GM12872 (cell line): ENCODE measurements at regions not wholly inside any gene's neighbourhood (a gene's known extent, or its start where the extent isn't known, plus 50 kb on each side); places are given as distances from the start of the nearest gene placed in this dataset.

Experiments
- TF ChIP-seq, protein P1 (sequence below): IDR thresholded peaks from 3 replicates; pipeline ENCODE4 v1.5.1; 2011; ENCODE audit warnings: low read depth, mild to moderate bottlenecking, low read length, moderate library complexity; ENCODE audit not compliant: insufficient read depth

DNA sequence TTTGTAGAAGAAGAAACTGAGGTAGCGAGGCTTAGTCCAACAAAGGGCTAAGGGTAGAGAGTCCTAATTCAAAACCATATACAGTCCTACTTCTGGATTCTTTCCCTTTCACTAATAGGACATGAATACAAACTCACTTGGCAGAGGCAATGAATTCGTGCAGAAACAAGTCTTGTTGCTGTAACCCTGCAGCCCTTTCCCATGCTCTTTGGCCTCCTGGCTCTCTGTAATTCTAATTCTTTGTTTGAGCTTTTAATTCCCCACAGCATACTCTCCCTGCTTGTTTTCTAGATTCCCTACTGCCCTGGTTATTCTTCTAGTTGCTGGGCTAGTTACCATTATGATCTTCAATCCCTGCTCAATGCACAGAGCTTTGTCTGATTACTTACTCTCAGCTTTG, 381.4 kb downstream of the ETNK1 start:
- TF ChIP-seq, protein P1, sequence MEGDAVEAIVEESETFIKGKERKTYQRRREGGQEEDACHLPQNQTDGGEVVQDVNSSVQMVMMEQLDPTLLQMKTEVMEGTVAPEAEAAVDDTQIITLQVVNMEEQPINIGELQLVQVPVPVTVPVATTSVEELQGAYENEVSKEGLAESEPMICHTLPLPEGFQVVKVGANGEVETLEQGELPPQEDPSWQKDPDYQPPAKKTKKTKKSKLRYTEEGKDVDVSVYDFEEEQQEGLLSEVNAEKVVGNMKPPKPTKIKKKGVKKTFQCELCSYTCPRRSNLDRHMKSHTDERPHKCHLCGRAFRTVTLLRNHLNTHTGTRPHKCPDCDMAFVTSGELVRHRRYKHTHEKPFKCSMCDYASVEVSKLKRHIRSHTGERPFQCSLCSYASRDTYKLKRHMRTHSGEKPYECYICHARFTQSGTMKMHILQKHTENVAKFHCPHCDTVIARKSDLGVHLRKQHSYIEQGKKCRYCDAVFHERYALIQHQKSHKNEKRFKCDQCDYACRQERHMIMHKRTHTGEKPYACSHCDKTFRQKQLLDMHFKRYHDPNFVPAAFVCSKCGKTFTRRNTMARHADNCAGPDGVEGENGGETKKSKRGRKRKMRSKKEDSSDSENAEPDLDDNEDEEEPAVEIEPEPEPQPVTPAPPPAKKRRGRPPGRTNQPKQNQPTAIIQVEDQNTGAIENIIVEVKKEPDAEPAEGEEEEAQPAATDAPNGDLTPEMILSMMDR = no peak

DNA sequence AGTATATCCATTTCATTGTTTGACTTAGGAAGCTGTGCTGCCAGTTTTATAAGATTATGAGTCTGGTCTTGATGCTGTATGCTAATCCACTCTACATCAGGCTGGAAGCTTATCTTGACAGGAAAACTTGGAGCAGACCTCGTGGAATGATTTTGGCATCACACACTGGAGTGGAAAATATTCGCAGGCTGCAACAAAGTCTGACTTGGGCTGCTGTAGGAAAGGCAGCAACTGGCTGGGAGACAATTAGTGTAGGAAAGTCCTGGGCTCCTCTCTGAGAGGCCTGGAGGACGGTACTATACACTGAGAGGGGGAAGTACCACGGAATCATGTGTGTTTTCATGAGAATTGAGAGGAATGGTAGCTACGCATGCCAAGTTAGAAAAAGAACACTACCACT, 383.7 kb downstream of the ETNK1 start:
- TF ChIP-seq, protein P1 = no peak

DNA sequence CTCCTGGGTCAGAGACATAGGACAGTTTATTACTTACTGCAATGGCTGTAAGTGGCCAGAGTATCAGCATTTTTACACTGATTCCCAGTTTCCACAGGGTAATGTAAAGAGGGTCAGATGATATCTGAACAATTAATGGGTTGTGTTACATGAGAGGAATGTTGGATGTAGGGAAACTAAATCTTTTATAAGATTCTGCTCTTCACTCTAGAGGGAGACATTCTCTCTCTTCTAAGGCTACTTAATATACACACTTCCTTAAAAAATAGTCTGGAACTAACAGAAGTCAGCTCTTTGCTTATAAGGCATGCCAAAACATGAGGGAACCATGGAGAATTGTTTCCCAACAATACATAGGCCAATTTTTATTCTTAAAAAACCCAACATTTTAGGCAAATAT, 389.8 kb downstream of the ETNK1 start:
- TF ChIP-seq, protein P1 = no peak

DNA sequence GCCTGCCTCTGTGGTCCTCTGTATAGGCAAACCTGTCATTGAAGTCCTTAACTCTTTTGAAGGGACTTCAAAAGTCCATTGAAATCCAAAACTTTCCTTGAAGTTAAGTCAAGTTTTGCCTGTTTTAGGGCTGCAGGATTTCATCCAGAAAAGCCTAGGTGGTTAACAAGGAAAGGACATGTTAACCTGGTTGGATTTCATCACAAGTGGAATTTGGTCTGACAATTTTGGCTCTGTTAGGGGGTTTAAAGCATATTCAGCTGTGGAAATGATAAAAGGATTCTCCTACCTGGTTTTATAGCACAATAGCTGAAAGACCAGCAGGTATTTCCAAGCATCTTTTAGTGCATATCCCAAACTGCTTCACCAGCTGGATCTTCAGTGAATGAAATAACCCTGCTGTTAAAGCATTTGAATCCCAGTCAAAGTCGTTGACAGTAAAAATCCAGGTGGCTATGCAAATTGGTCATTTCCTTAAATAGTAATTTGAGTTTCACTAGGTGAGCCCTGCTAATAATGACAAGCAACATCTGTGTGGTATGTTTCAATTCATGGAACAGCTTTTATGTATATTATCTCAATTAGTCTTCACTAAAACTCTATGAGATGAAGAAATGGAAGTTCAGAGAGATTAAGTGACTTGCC, 400.5 kb downstream of the ETNK1 start:
- TF ChIP-seq, protein P1 = no peak

DNA sequence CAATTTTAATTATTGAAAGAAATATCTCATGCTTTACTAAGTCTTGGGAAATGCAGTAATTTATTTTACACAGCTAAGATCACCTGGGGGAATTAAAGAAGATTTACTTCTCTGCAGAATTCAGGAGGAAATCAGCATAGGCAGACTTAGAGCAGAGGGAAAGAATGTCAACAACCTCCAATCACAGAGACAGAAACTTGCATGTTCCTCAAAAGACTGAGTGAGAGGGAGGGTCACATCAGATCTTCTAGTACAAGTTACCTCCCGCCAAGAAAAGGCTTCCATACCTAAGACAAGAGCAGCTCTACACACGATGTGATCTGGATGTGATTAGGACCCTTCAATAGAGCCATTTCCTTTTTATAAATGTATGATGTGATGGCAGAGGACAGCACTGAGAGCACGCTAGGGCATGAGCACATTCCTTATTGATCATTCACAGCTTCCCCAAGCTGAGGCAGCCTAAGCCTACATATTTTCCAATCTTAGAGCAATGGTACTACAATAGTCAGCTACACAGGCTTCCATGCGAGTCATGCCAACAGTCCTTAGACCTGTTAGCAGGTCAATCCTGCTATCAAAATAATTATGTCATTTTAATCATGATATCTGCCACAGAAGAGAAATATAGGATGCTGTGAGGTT, 403.3 kb downstream of the ETNK1 start:
- TF ChIP-seq, protein P1 = no peak

DNA sequence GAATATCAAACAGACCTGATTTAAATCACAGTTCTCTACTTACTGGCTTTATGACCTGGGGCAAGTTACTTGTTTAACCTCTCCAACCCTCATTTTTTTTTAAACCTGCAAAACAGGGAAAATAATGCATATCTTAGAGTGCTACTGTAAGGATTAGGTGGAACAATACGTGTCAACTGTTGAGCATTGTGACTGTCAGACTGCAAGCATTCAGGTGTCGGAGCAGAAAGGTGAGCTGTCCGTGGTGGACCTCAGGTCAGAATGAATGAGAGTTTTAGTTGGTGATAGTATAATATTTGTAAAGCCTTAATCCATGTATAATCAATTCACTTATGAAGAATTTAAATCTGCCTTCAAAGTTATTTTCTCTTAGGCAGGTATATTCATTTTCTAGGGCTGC, 404.2 kb downstream of the ETNK1 start:
- TF ChIP-seq, protein P1 = no peak

DNA sequence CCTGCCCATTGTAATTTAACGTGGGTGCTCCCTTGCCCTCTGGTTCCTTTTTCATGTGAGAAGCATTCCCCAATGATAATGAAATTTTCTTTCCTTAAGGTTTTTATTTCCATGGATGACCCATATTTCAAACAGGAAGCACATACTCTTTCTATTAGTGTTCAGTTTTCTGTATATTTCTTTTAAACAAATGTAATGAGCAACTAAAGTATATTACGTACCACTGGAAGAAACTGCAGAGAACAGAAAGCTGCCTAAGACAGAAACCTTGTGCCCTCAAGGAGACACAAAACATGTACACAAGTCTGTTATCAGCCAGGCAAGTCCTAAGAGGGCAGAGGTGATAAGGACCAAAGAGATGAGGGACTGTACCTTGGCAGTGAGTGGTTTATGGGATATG, 414.9 kb downstream of the ETNK1 start:
- TF ChIP-seq, protein P1 = no peak
